Uterus (tissue), 2 donors: ENCODE measurements at regions not wholly inside any gene's neighbourhood (a gene's known extent, or its start where the extent isn't known, plus 50 kb on each side); places are given as distances from the start of the nearest gene placed in this dataset.

Experiments
- CTCF ChIP-seq, 4 experiments: fragments of 200-600 bp in 2 of 4; fragments of 450-650 bp in 2 of 4; sonication (generic) in 2 of 4; IDR thresholded peaks; one replicate each; pipeline ENCODE4 v1.5.1; 2016 to 2019; ENCODE audit warnings: antibody characterized with exemption in 4 of 4, mild to moderate bottlenecking in 2 of 4, moderate library complexity in 1 of 4
- POLR2A ChIP-seq, 2 donors: fragments of 450-650 bp; IDR thresholded peaks; one replicate each; pipeline ENCODE4 v1.6.1; 2016; ENCODE audit warnings: antibody characterized with exemption in 2 of 2, mild to moderate bottlenecking in 1 of 2, moderate library complexity in 1 of 2

- TF ChIP-seq CTCF (IDR thresholded peaks at IDR 0.05): no peak
- TF ChIP-seq POLR2A (IDR thresholded peaks at IDR 0.05): no peak
Observed at GRCh38 chr6:137545073-137545472, 50.9 kb upstream of the OLIG3 start.
